Activated CD4-positive, alpha-beta memory T cell treated with anti-CD3 and anti-CD28 coated beads, Interleukin-2, amount 10 ng/mL, durations not matched to agents 7 days and 5 days (primary cell): ENCODE measurements at regions not wholly inside any gene's neighbourhood (a gene's known extent, or its start where the extent isn't known, plus 50 kb on each side); places are given as distances from the start of the nearest gene placed in this dataset.

Source experiments
- CTCF ChIA-PET: fragments of 350-600 bp; sonication (Branson Sonifier 250); formaldehyde crosslinking; loops from one replicate; lab custom pipeline; 2021; ENCODE audit warnings: antibody characterized with exemption, inconsistent platforms; lab: Charles Lee
- POLR2A ChIA-PET: fragments of 350-600 bp; sonication (Branson Sonifier 250); formaldehyde crosslinking; loops from one replicate; lab custom pipeline; 2021; ENCODE audit warnings: antibody characterized with exemption; lab: Charles Lee
- DNase-seq: peaks from one replicate; pipeline ENCODE4 v3.0.0-alpha.2; 2020
- H3K27ac Mint-ChIP-seq: one replicate; pipeline ENCODE4 v1.8.0; 2021; ENCODE audit warnings: mild to moderate bottlenecking, mixed read lengths
- H3K27me3 Mint-ChIP-seq: one replicate; pipeline ENCODE4 v1.8.0; 2021; ENCODE audit warnings: mixed read lengths
- H3K36me3 Mint-ChIP-seq: one replicate; pipeline ENCODE4 v1.8.0; 2021; ENCODE audit warnings: low read depth, mixed read lengths
- H3K4me1 Mint-ChIP-seq: one replicate; pipeline ENCODE4 v1.8.0; 2021; ENCODE audit warnings: mixed read lengths
- H3K4me3 Mint-ChIP-seq: one replicate; pipeline ENCODE4 v1.8.0; 2021; ENCODE audit warnings: mild to moderate bottlenecking, mixed read lengths
- H3K9me3 Mint-ChIP-seq: one replicate; pipeline ENCODE4 v1.8.0; 2021; ENCODE audit warnings: mixed read lengths

GRCh38 chr5:166493040-166493439 lies 1798.4 kb upstream of the WWC1 start:
- H3K27ac Mint-ChIP-seq: no peak overlapping the region
- H3K27me3 Mint-ChIP-seq: no peaks in the 10 kb centered on the region
- no peaks in the 10 kb centered on the region for H3K9me3 Mint-ChIP-seq
- no peaks in the 10 kb centered on the region for H3K4me1 Mint-ChIP-seq
- no peak for DNase-seq
- CTCF ChIA-PET: no interaction called here
- H3K36me3 Mint-ChIP-seq: no peaks in the 10 kb centered on the region
- no peak overlapping the region for H3K4me3 Mint-ChIP-seq
- POLR2A ChIA-PET: no interaction called here

GRCh38 chr5:166493612-166494011 lies 1797.8 kb upstream of the WWC1 start:
- no peaks in the 10 kb centered on the region for H3K9me3 Mint-ChIP-seq
- ChIA-PET CTCF (no interaction called here), POLR2A (no interaction called here)
- H3K4me3 Mint-ChIP-seq: no peak overlapping the region
- no peaks in the 10 kb centered on the region for H3K36me3 Mint-ChIP-seq
- no peak overlapping the region for H3K27ac Mint-ChIP-seq
- DNase-seq: no peak
- no peaks in the 10 kb centered on the region for H3K4me1 Mint-ChIP-seq
- no peaks in the 10 kb centered on the region for H3K27me3 Mint-ChIP-seq

- ChIA-PET POLR2A (interaction anchor here (0.6 kb wide), 1 partner anchor 17 kb away, joined by 3 read pairs; no protein-coding TSS in a partner anchor), CTCF (no interaction called here)
- no peak overlapping the region for H3K27ac Mint-ChIP-seq
- no peaks in the 10 kb centered on the region for H3K4me1 Mint-ChIP-seq
- H3K27me3 Mint-ChIP-seq: no peaks in the 10 kb centered on the region
- no peaks in the 10 kb centered on the region for H3K36me3 Mint-ChIP-seq
- H3K9me3 Mint-ChIP-seq: peaks cover 6% of the 10 kb centered on the region
- DNase-seq: no peak
- H3K4me3 Mint-ChIP-seq: no peak overlapping the region
Observed at GRCh38 chr5:166497496-166498104, 1793.8 kb upstream of the WWC1 start.

GRCh38 chr5:166499447-166500240 lies 1791.8 kb upstream of the WWC1 start:
- peaks cover 6% of the 10 kb centered on the region for H3K9me3 Mint-ChIP-seq
- H3K4me3 Mint-ChIP-seq: no peak overlapping the region
- no peak overlapping the region for H3K27ac Mint-ChIP-seq
- DNase-seq: no peak
- POLR2A ChIA-PET: no interaction called here
- CTCF ChIA-PET: no interaction called here
- H3K36me3 Mint-ChIP-seq: no peaks in the 10 kb centered on the region
- no peaks in the 10 kb centered on the region for H3K4me1 Mint-ChIP-seq
- H3K27me3 Mint-ChIP-seq: no peaks in the 10 kb centered on the region

- Mint-ChIP-seq H3K27me3 (no peaks in the 10 kb centered on the region), H3K9me3 (peaks cover 14% of the 10 kb centered on the region), H3K4me1 (no peaks in the 10 kb centered on the region), H3K4me3 (no peak overlapping the region), H3K27ac (no peak overlapping the region), H3K36me3 (no peaks in the 10 kb centered on the region)
- ChIA-PET CTCF (no interaction called here), POLR2A (no interaction called here)
- no peak for DNase-seq
Observed at GRCh38 chr5:166503506-166503905, 1787.9 kb upstream of the WWC1 start.

- ChIA-PET CTCF (no interaction called here), POLR2A (no interaction called here)
- Mint-ChIP-seq H3K36me3 (no peaks in the 10 kb centered on the region), H3K27ac (no peak overlapping the region), H3K4me1 (no peaks in the 10 kb centered on the region), H3K9me3 (peaks cover 17% of the 10 kb centered on the region), H3K4me3 (no peak overlapping the region), H3K27me3 (no peaks in the 10 kb centered on the region)
- no peak for DNase-seq
Observed at GRCh38 chr5:166505067-166505466, 1786.4 kb upstream of the WWC1 start.

- Mint-ChIP-seq H3K36me3 (no peaks in the 10 kb centered on the region), H3K27me3 (no peaks in the 10 kb centered on the region), H3K9me3 (peaks cover 15% of the 10 kb centered on the region), H3K4me1 (no peaks in the 10 kb centered on the region), H3K27ac (no peak overlapping the region), H3K4me3 (no peak overlapping the region)
- POLR2A ChIA-PET: no interaction called here
- CTCF ChIA-PET: no interaction called here
- DNase-seq: no peak
Observed at GRCh38 chr5:166505544-166505943, 1785.9 kb upstream of the WWC1 start.

- ChIA-PET POLR2A (interaction anchor here (0.6 kb wide), 1 partner anchor 318 kb away, joined by 3 read pairs; no protein-coding TSS in a partner anchor), CTCF (no interaction called here)
- Mint-ChIP-seq H3K36me3 (no peaks in the 10 kb centered on the region), H3K4me3 (no peak overlapping the region), H3K27ac (no peak overlapping the region), H3K27me3 (no peaks in the 10 kb centered on the region), H3K9me3 (peaks cover 15% of the 10 kb centered on the region), H3K4me1 (no peaks in the 10 kb centered on the region)
- DNase-seq: no peak
Observed at GRCh38 chr5:166507810-166508425, 1783.5 kb upstream of the WWC1 start.

GRCh38 chr5:166509085-166509484 lies 1782.4 kb upstream of the WWC1 start:
- no peaks in the 10 kb centered on the region for H3K27me3 Mint-ChIP-seq
- peaks cover 18% of the 10 kb centered on the region for H3K9me3 Mint-ChIP-seq
- no peaks in the 10 kb centered on the region for H3K4me1 Mint-ChIP-seq
- no peak for DNase-seq
- no peaks in the 10 kb centered on the region for H3K36me3 Mint-ChIP-seq
- POLR2A ChIA-PET: no interaction called here
- CTCF ChIA-PET: no interaction called here
- H3K27ac Mint-ChIP-seq: no peak overlapping the region
- H3K4me3 Mint-ChIP-seq: no peak overlapping the region

GRCh38 chr5:166517976-166518375 lies 1773.5 kb upstream of the WWC1 start:
- Mint-ChIP-seq H3K27me3 (no peaks in the 10 kb centered on the region), H3K36me3 (no peaks in the 10 kb centered on the region), H3K4me3 (no peak overlapping the region), H3K9me3 (peaks cover 7% of the 10 kb centered on the region), H3K27ac (no peak overlapping the region), H3K4me1 (no peaks in the 10 kb centered on the region)
- DNase-seq: no peak
- ChIA-PET POLR2A (no interaction called here), CTCF (no interaction called here)

- Mint-ChIP-seq H3K27me3 (no peaks in the 10 kb centered on the region), H3K4me3 (no peak overlapping the region), H3K9me3 (peaks cover 14% of the 10 kb centered on the region), H3K4me1 (no peaks in the 10 kb centered on the region), H3K36me3 (no peaks in the 10 kb centered on the region), H3K27ac (no peak overlapping the region)
- ChIA-PET POLR2A (no interaction called here), CTCF (no interaction called here)
- no peak for DNase-seq
Observed at GRCh38 chr5:166523206-166523605, 1768.2 kb upstream of the WWC1 start.

- no peak for DNase-seq
- CTCF ChIA-PET: no interaction called here
- Mint-ChIP-seq H3K4me1 (no peaks in the 10 kb centered on the region), H3K9me3 (peaks cover 10% of the 10 kb centered on the region), H3K27ac (no peak overlapping the region), H3K4me3 (no peak overlapping the region), H3K27me3 (no peaks in the 10 kb centered on the region), H3K36me3 (no peaks in the 10 kb centered on the region)
- POLR2A ChIA-PET: no interaction called here
Observed at GRCh38 chr5:166529200-166529599, 1762.2 kb upstream of the WWC1 start.

GRCh38 chr5:166532456-166533220 lies 1758.8 kb upstream of the WWC1 start:
- Mint-ChIP-seq H3K4me3 (no peak overlapping the region), H3K36me3 (no peaks in the 10 kb centered on the region), H3K27ac (no peak overlapping the region), H3K4me1 (no peaks in the 10 kb centered on the region), H3K9me3 (no peaks in the 10 kb centered on the region), H3K27me3 (no peaks in the 10 kb centered on the region)
- ChIA-PET POLR2A (no interaction called here), CTCF (no interaction called here)
- DNase-seq: no peak
